ENCODE measurements at regions not wholly inside any gene's neighbourhood (a gene's known extent, or its start where the extent isn't known, plus 50 kb on each side); places are given as distances from the start of the nearest gene placed in this dataset.

DNA sequence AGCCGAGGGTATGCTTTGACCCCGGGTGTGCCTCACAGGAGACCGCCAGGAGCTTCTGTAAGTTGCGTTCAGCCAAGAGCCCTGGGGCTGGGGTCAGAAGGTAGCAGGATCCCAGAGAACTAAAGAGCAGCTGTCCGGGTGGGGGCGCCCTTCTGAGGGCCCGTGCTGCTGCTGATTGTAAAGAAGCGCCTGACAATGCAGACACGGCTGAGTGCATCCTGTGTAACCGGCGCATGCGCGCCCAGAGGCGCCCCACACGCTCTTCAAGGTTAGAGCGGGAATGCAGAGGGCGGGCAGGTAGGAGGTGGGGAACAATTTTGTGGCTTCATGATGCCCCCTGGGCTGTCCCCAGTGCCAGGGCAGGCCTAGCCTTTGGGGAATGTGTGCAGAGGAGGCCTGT, 210.2 kb upstream of the CTBP2 start:
- DNase-seq (ENCODE audit: low spot score) = no peak
- in situ Hi-C loops (cut with MboI; ENCODE audit: low pct_unique_long_range_greater_than_20kb, low sequenced_read_pairs, unreplicated experiment) = no loop called here
- TF ChIP-seq CTCF (IDR thresholded peaks at IDR 0.05; ENCODE audit: extremely low read depth, insufficient read depth, missing control alignments) = no peak

- in situ Hi-C loops (cut with MboI; ENCODE audit: low pct_unique_long_range_greater_than_20kb, low sequenced_read_pairs, unreplicated experiment) = no loop called here
- DNase-seq (ENCODE audit: low spot score) = no peak
Measured at GRCh38 chr10:125369382-125370326, 209.3 kb upstream of the CTBP2 start.

GRCh38 chr10:125368146-125368545, 207.8 kb upstream of the CTBP2 start:
- no peak for TF ChIP-seq CTCF (IDR thresholded peaks at IDR 0.05; ENCODE audit: extremely low read depth, insufficient read depth, missing control alignments)
- in situ Hi-C loops (cut with MboI; ENCODE audit: low pct_unique_long_range_greater_than_20kb, low sequenced_read_pairs, unreplicated experiment) = no loop called here
- DNase-seq (ENCODE audit: low spot score) = no peak

More at GRCh38 chr10:125369382-125370326, 209.3 kb upstream of the CTBP2 start:
- no peak for TF ChIP-seq CTCF (IDR thresholded peaks at IDR 0.05; ENCODE audit: extremely low read depth, insufficient read depth, missing control alignments)

- TF ChIP-seq CTCF (IDR thresholded peaks at IDR 0.05; ENCODE audit: extremely low read depth, insufficient read depth, missing control alignments) = no peak
- no peak for DNase-seq (ENCODE audit: low spot score)
Measured at GRCh38 chr10:125363791-125364190, 203.4 kb upstream of the CTBP2 start.

DNA sequence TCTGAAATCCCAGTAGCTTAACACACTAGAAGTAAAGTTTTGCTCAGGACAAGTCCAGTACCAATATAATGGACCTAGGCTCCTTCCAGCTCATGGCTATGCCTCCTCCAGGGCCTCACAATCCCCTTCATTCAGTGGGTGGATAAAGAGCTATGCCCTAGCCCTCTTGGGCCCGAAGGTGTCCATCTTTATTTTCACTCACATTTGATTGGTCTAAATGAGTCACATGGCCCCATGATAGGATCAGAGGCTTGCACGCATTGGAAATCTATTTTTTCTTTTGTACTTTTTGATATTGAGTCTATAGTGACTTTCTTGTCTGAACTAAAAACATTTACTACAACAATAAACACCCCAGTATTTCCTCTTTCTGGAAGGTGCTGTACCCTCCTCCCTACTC, 202.6 kb upstream of the CTBP2 start:
- TF ChIP-seq CTCF (IDR thresholded peaks at IDR 0.05; ENCODE audit: extremely low read depth, insufficient read depth, missing control alignments) = no peak
- in situ Hi-C loops (cut with MboI; ENCODE audit: low pct_unique_long_range_greater_than_20kb, low sequenced_read_pairs, unreplicated experiment) = no loop called here
- no peak for DNase-seq (ENCODE audit: low spot score)

More at GRCh38 chr10:125363791-125364190, 203.4 kb upstream of the CTBP2 start:
- in situ Hi-C loops (cut with MboI; ENCODE audit: low pct_unique_long_range_greater_than_20kb, low sequenced_read_pairs, unreplicated experiment) = no loop called here

DNA sequence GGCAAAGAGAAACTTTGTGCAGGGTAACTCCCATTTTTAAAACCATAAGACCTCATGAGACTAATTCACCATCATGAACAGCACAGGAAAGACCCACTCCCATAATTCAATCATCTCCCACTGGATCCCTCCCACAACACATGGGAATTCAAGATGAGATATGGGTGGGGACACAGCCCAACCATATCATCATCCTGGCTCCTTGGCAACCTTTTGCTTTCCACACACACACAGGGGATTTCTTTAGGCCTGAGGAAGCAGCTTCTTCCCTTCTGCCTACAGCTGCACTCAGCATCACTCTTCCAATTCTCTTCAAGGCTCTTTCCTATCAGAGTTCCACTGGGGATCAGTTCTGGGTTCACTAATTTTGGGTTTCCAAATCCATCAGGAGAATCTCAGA, 199.0 kb upstream of the CTBP2 start:
- no peak for TF ChIP-seq CTCF (IDR thresholded peaks at IDR 0.05; ENCODE audit: extremely low read depth, insufficient read depth, missing control alignments)
- in situ Hi-C loops (cut with MboI; ENCODE audit: low pct_unique_long_range_greater_than_20kb, low sequenced_read_pairs, unreplicated experiment) = no loop called here
- DNase-seq (ENCODE audit: low spot score) = no peak
